ENCODE measurements at regions not wholly inside any gene's neighbourhood (a gene's known extent, or its start where the extent isn't known, plus 50 kb on each side); places are given as distances from the start of the nearest gene placed in this dataset.

- H3K9me3 Mint-ChIP-seq (ENCODE audit: unreplicated experiment) = no peaks in the 10 kb centered on the region
- DNase-seq (ENCODE audit: unreplicated experiment) = no peak
- no peaks in the 10 kb centered on the region for H3K36me3 Mint-ChIP-seq (ENCODE audit: insufficient read depth, unreplicated experiment)
- ChIA-PET POLR2A (no interaction called here), CTCF (interaction anchor here (0.5 kb wide), 1 partner anchor 9 kb away, joined by 5 read pairs; no protein-coding TSS in a partner anchor)
- no TSS peak for BruUV-seq (replicated peaks)
- TF ChIP-seq CTCF (IDR thresholded peaks at IDR 0.05; ENCODE audit: unreplicated experiment) = no peak
- intact Hi-C loops (cut with micrococcal nuclease) = loop anchor here (10.0 kb wide), 1 partner anchor 236 kb away; no protein-coding TSS in a partner anchor
- no peak overlapping the region for H3K4me3 Mint-ChIP-seq (ENCODE audit: unreplicated experiment)
- H3K27me3 Mint-ChIP-seq (ENCODE audit: insufficient read depth, unreplicated experiment) = no peaks in the 10 kb centered on the region
- H3K4me1 Mint-ChIP-seq (ENCODE audit: insufficient read depth, unreplicated experiment) = peaks cover 10% of the 10 kb centered on the region
- H3K27ac Mint-ChIP-seq (ENCODE audit: low read depth, unreplicated experiment) = no peak overlapping the region
Measured at GRCh38 chr3:178088963-178089362, 447.3 kb upstream of the KCNMB2 start.

- Mint-ChIP-seq H3K27ac (ENCODE audit: low read depth, unreplicated experiment) (no peak overlapping the region), H3K4me3 (ENCODE audit: unreplicated experiment) (no peak overlapping the region), H3K9me3 (ENCODE audit: unreplicated experiment) (peaks cover 7% of the 10 kb centered on the region), H3K27me3 (ENCODE audit: insufficient read depth, unreplicated experiment) (no peaks in the 10 kb centered on the region), H3K4me1 (ENCODE audit: insufficient read depth, unreplicated experiment) (no peaks in the 10 kb centered on the region), H3K36me3 (ENCODE audit: insufficient read depth, unreplicated experiment) (no peaks in the 10 kb centered on the region)
- no TSS peak for BruUV-seq (replicated peaks)
- POLR2A ChIA-PET = no interaction called here
- CTCF ChIA-PET = no interaction called here
- intact Hi-C loops (cut with micrococcal nuclease) = no loop called here
- no peak for TF ChIP-seq CTCF (IDR thresholded peaks at IDR 0.05; ENCODE audit: unreplicated experiment)
- DNase-seq (ENCODE audit: unreplicated experiment) = no peak
Measured at GRCh38 chr3:178090899-178091298, 445.3 kb upstream of the KCNMB2 start.

GRCh38 chr3:178095522-178095921 lies 440.7 kb upstream of the KCNMB2 start:
- Mint-ChIP-seq H3K36me3 (ENCODE audit: insufficient read depth, unreplicated experiment) (no peaks in the 10 kb centered on the region), H3K27ac (ENCODE audit: low read depth, unreplicated experiment) (no peak overlapping the region), H3K27me3 (ENCODE audit: insufficient read depth, unreplicated experiment) (no peaks in the 10 kb centered on the region), H3K4me1 (ENCODE audit: insufficient read depth, unreplicated experiment) (peaks cover 7% of the 10 kb centered on the region), H3K4me3 (ENCODE audit: unreplicated experiment) (no peak overlapping the region), H3K9me3 (ENCODE audit: unreplicated experiment) (peaks cover 7% of the 10 kb centered on the region)
- no TSS peak for BruUV-seq (replicated peaks)
- intact Hi-C loops (cut with micrococcal nuclease) = no loop called here
- ChIA-PET CTCF (no interaction called here), POLR2A (no interaction called here)
- no peak for TF ChIP-seq CTCF (IDR thresholded peaks at IDR 0.05; ENCODE audit: unreplicated experiment)
- no peak for DNase-seq (ENCODE audit: unreplicated experiment)

GRCh38 chr3:178096955-178097354 lies 439.3 kb upstream of the KCNMB2 start:
- H3K36me3 Mint-ChIP-seq (ENCODE audit: insufficient read depth, unreplicated experiment) = no peaks in the 10 kb centered on the region
- TF ChIP-seq CTCF (IDR thresholded peaks at IDR 0.05; ENCODE audit: unreplicated experiment) = no peak
- ChIA-PET CTCF (interaction anchor here (1.2 kb wide), 1 partner anchor 11 kb away, joined by 4 read pairs; no protein-coding TSS in a partner anchor), POLR2A (interaction anchor here (0.6 to 1.8 kb wide), 3 partner anchors 11 to 33 kb away, joined by 3 read pairs; no protein-coding TSS in a partner anchor)
- H3K9me3 Mint-ChIP-seq (ENCODE audit: unreplicated experiment) = peaks cover 7% of the 10 kb centered on the region
- H3K4me1 Mint-ChIP-seq (ENCODE audit: insufficient read depth, unreplicated experiment) = peaks cover 13% of the 10 kb centered on the region
- no peak for DNase-seq (ENCODE audit: unreplicated experiment)
- no peak overlapping the region for H3K27ac Mint-ChIP-seq (ENCODE audit: low read depth, unreplicated experiment)
- H3K4me3 Mint-ChIP-seq (ENCODE audit: unreplicated experiment) = no peak overlapping the region
- no peaks in the 10 kb centered on the region for H3K27me3 Mint-ChIP-seq (ENCODE audit: insufficient read depth, unreplicated experiment)
- BruUV-seq (replicated peaks) = no TSS peak
- intact Hi-C loops (cut with micrococcal nuclease) = no loop called here
